ENCODE measurements at regions not wholly inside any gene's neighbourhood (a gene's known extent, or its start where the extent isn't known, plus 50 kb on each side); places are given as distances from the start of the nearest gene placed in this dataset.

- no peak for TF ChIP-seq CTCF (IDR thresholded peaks at IDR 0.05 in 2 of 3, conservative IDR thresholded peaks at IDR 0.05 in 1 of 3; ENCODE audit: borderline replicate concordance in 1 of 3, insufficient read depth in 1 of 3, low read depth in 2 of 3, low read length in 2 of 3)
- TF ChIP-seq MAX (IDR thresholded peaks at IDR 0.05): no peak
- TF ChIP-seq POLR2A (IDR thresholded peaks at IDR 0.05; ENCODE audit: borderline replicate concordance, extremely low read depth, insufficient read depth, insufficient read length): no peak
- TF ChIP-seq EZH2 (IDR thresholded peaks at IDR 0.05): no peak
- no peak for TF ChIP-seq TCF7L2 (IDR thresholded peaks at IDR 0.05; ENCODE audit: borderline replicate concordance, extremely low read depth, insufficient read depth, insufficient read length)
- no peak for TF ChIP-seq YY1 (IDR thresholded peaks at IDR 0.05; ENCODE audit: extremely low read depth, insufficient replicate concordance, low read depth, low read length)
- TF ChIP-seq JUND (IDR thresholded peaks at IDR 0.05): no peak
- no peak for TF ChIP-seq SRF (IDR thresholded peaks at IDR 0.05; ENCODE audit: low read depth)
- TF ChIP-seq RAD21 (IDR thresholded peaks at IDR 0.05; ENCODE audit: low read depth): no peak
- TF ChIP-seq SP1 (IDR thresholded peaks at IDR 0.05; ENCODE audit: low read depth): no peak
- no peak for TF ChIP-seq EZH2phosphoT487 (IDR thresholded peaks at IDR 0.05; ENCODE audit: borderline replicate concordance)
- TF ChIP-seq POLR2AphosphoS5 (IDR thresholded peaks at IDR 0.05; ENCODE audit: low read depth, low read length): no peak
These were observed 289.8 kb downstream of the PCDH7 start for GRCh38 chr4:31009926-31010325.

Measured in HCT116 (cell line).